Testis (tissue), 2 donors: ENCODE measurements at regions not wholly inside any gene's neighbourhood (a gene's known extent, or its start where the extent isn't known, plus 50 kb on each side); places are given as distances from the start of the nearest gene placed in this dataset.

ENCODE experiments used
- DNase-seq: peaks from one replicate; pipeline ENCODE4 v3.0.0-alpha.2; 2019
- H3K27ac ChIP-seq, 2 donors: fragments of 200-600 bp; sonication (generic); one replicate each; pipeline ENCODE4 v1.5.1; 2019
- H3K27me3 ChIP-seq: fragments of 200-600 bp; sonication (generic); one replicate; pipeline ENCODE4 v1.5.1; 2019
- H3K36me3 ChIP-seq: fragments of 200-600 bp; sonication (generic); one replicate; pipeline ENCODE4 v1.5.1; 2017; ENCODE audit warnings: low read depth; ENCODE audit errors: missing control alignments
- H3K4me1 ChIP-seq: fragments of 200-600 bp; sonication (generic); one replicate; pipeline ENCODE4 v1.5.1; 2019
- H3K4me3 ChIP-seq, 2 donors: fragments of 200-600 bp; sonication (generic); one replicate each; pipeline ENCODE4 v1.5.1; 2017 to 2019
- H3K9me3 ChIP-seq: fragments of 200-600 bp; sonication (generic); one replicate; pipeline ENCODE4 v1.5.1; 2017
- CTCF ChIP-seq, 3 experiments: fragments of 450-650 bp in 2 of 3; fragments of 200-600 bp in 1 of 3; sonication (generic) in 1 of 3; IDR thresholded peaks; one replicate each; pipeline ENCODE4 v1.5.1; 2016 to 2019; ENCODE audit warnings: antibody characterized with exemption in 3 of 3, mild to moderate bottlenecking in 2 of 3, moderate library complexity in 1 of 3
- POLR2A ChIP-seq: fragments of 450-650 bp; IDR thresholded peaks from one replicate; pipeline ENCODE4 v1.6.1; 2017; ENCODE audit warnings: antibody characterized with exemption, mild to moderate bottlenecking, moderate library complexity
- WGBS, 2 donors: methylation state at CpG; one replicate each; pipeline ENCODE4 v1.1.5; 2018; 5-methylcytosine and 5-hydroxymethylcytosine counted together
- intact Hi-C: fragments of 100-400 bp; cut with DNase I; formaldehyde crosslinking; loops from one replicate; pipeline ENCODE4 v1.15.1; 2023; ENCODE audit warnings: low total_unique reads

GRCh38 chr16:73804456-73804855 lies 492.2 kb upstream of the PSMD7 start:
- intact Hi-C loops, result no loop called here
- no peaks in the 10 kb centered on the region for H3K9me3 ChIP-seq
- no peak overlapping the region for H3K4me3 ChIP-seq
- no peak for DNase-seq
- no peaks in the 10 kb centered on the region for H3K36me3 ChIP-seq
- no peaks in the 10 kb centered on the region for H3K4me1 ChIP-seq
- no peak overlapping the region for H3K27ac ChIP-seq
- H3K27me3 ChIP-seq, result no peaks in the 10 kb centered on the region
- TF ChIP-seq CTCF (IDR thresholded peaks at IDR 0.05), result no peak
- no peak for TF ChIP-seq POLR2A
- WGBS, 2 donors, result 94 to 100% methylated on average over 1 of the region's 1 CpG

GRCh38 chr16:73798471-73798870 lies 498.1 kb upstream of the PSMD7 start:
- H3K27ac ChIP-seq, result no peak overlapping the region
- WGBS, 2 donors, result 81 to 89% methylated on average over 5 of the region's 5 CpGs
- no peaks in the 10 kb centered on the region for H3K36me3 ChIP-seq
- no peak for DNase-seq
- H3K9me3 ChIP-seq, result no peaks in the 10 kb centered on the region
- H3K27me3 ChIP-seq, result no peaks in the 10 kb centered on the region
- H3K4me3 ChIP-seq, result no peak overlapping the region
- intact Hi-C loops, result no loop called here
- TF ChIP-seq CTCF (IDR thresholded peaks at IDR 0.05) (no peak), POLR2A (no peak)
- no peaks in the 10 kb centered on the region for H3K4me1 ChIP-seq

GRCh38 chr16:73797115-73797514 lies 499.5 kb upstream of the PSMD7 start:
- 95 to 97% methylated on average over 1 of the region's 1 CpG for WGBS, 2 donors

GRCh38 chr16:73796241-73796640 lies 500.4 kb upstream of the PSMD7 start:
- Histone ChIP-seq H3K27me3 (no peaks in the 10 kb centered on the region), H3K36me3 (no peaks in the 10 kb centered on the region), H3K27ac (no peak overlapping the region), H3K4me1 (no peaks in the 10 kb centered on the region), H3K9me3 (no peaks in the 10 kb centered on the region), H3K4me3 (no peak overlapping the region)
- intact Hi-C loops, result no loop called here
- DNase-seq, result no peak
- 49 to 63% methylated on average over 4 of the region's 4 CpGs for WGBS, 2 donors
- TF ChIP-seq CTCF (IDR thresholded peaks at IDR 0.05) (no peak), POLR2A (no peak)

More at GRCh38 chr16:73797115-73797514, 499.5 kb upstream of the PSMD7 start:
- Histone ChIP-seq H3K4me3 (no peak overlapping the region), H3K9me3 (no peaks in the 10 kb centered on the region), H3K27me3 (no peaks in the 10 kb centered on the region), H3K27ac (no peak overlapping the region), H3K36me3 (no peaks in the 10 kb centered on the region), H3K4me1 (no peaks in the 10 kb centered on the region)
- intact Hi-C loops, result no loop called here
- no peak for DNase-seq
- TF ChIP-seq POLR2A (no peak), CTCF (IDR thresholded peaks at IDR 0.05) (no peak)

- 42 to 48% methylated on average over 3 of the region's 3 CpGs for WGBS, 2 donors
- intact Hi-C loops, result no loop called here
- no peaks in the 10 kb centered on the region for H3K36me3 ChIP-seq
These were observed 501.6 kb upstream of the PSMD7 start for GRCh38 chr16:73794994-73795393.

More at GRCh38 chr16:73794994-73795393, 501.6 kb upstream of the PSMD7 start:
- DNase-seq, result no peak
- H3K27ac ChIP-seq, result no peak overlapping the region
- H3K27me3 ChIP-seq, result no peaks in the 10 kb centered on the region
- no peaks in the 10 kb centered on the region for H3K9me3 ChIP-seq
- TF ChIP-seq CTCF (IDR thresholded peaks at IDR 0.05) (no peak), POLR2A (no peak)
- no peaks in the 10 kb centered on the region for H3K4me1 ChIP-seq
- no peak overlapping the region for H3K4me3 ChIP-seq
